HFFc6 (cell line): ENCODE measurements at regions not wholly inside any gene's neighbourhood (a gene's known extent, or its start where the extent isn't known, plus 50 kb on each side); places are given as distances from the start of the nearest gene placed in this dataset.

Experiments used
- DNase-seq: peaks from one replicate; pipeline ENCODE4 v3.0.0-alpha.2; 2018
- H3K27ac Mint-ChIP-seq: 2 replicates; pipeline ENCODE4 v1.8.0; 2020; ENCODE audit warnings: mild to moderate bottlenecking, mixed read lengths
- H3K27me3 Mint-ChIP-seq: 2 replicates; pipeline ENCODE4 v1.8.0; 2021; ENCODE audit warnings: mild to moderate bottlenecking, moderate library complexity, mixed read lengths; ENCODE audit not compliant: insufficient read depth
- H3K36me3 Mint-ChIP-seq: 2 replicates; pipeline ENCODE4 v1.8.0; 2021; ENCODE audit warnings: low read depth, mixed read lengths
- H3K4me1 Mint-ChIP-seq: 2 replicates; pipeline ENCODE4 v1.8.0; 2020; ENCODE audit warnings: low read depth, mixed read lengths
- H3K4me3 Mint-ChIP-seq: 2 replicates; pipeline ENCODE4 v1.8.0; 2020; ENCODE audit warnings: mild to moderate bottlenecking, moderate library complexity, mixed read lengths
- H3K9me3 Mint-ChIP-seq: 2 replicates; pipeline ENCODE4 v1.8.0; 2020; ENCODE audit warnings: mild to moderate bottlenecking, mixed read lengths
- CTCF ChIP-seq: fragments of 200-600 bp; sonication (generic); IDR thresholded peaks from 2 replicates; pipeline ENCODE4 v1.5.0; 2021; ENCODE audit warnings: antibody characterized with exemption, mild to moderate bottlenecking

- no peak for TF ChIP-seq CTCF
- Mint-ChIP-seq H3K4me1 (no peaks in the 10 kb centered on the region), H3K4me3 (no peak overlapping the region), H3K9me3 (peaks cover 19% of the 10 kb centered on the region; the same call in 1 of the 2 replicates), H3K27me3 (no peaks in the 10 kb centered on the region), H3K27ac (no peak overlapping the region), H3K36me3 (no peaks in the 10 kb centered on the region)
- no peak for DNase-seq
Observed at GRCh38 chr11:105553025-105553424, 56.8 kb upstream of the GRIA4 start.

- H3K4me1 Mint-ChIP-seq, result no peaks in the 10 kb centered on the region
- TF ChIP-seq CTCF, result no peak
- no peak for DNase-seq
- no peak overlapping the region for H3K4me3 Mint-ChIP-seq
- peaks cover 26% of the 10 kb centered on the region; the same call in 1 of the 2 replicates for H3K9me3 Mint-ChIP-seq
- H3K27me3 Mint-ChIP-seq, result no peaks in the 10 kb centered on the region
- H3K36me3 Mint-ChIP-seq, result no peaks in the 10 kb centered on the region
- no peak overlapping the region for H3K27ac Mint-ChIP-seq
Observed at GRCh38 chr11:105548359-105548758, 61.5 kb upstream of the GRIA4 start.

GRCh38 chr11:105538588-105538987 lies 71.3 kb upstream of the GRIA4 start:
- no peaks in the 10 kb centered on the region for H3K9me3 Mint-ChIP-seq
- H3K36me3 Mint-ChIP-seq, result no peaks in the 10 kb centered on the region
- TF ChIP-seq CTCF, result no peak
- no peak overlapping the region for H3K4me3 Mint-ChIP-seq
- no peak for DNase-seq
- H3K4me1 Mint-ChIP-seq, result no peaks in the 10 kb centered on the region
- H3K27me3 Mint-ChIP-seq, result no peaks in the 10 kb centered on the region
- H3K27ac Mint-ChIP-seq, result no peak overlapping the region

GRCh38 chr11:105537531-105537930 lies 72.3 kb upstream of the GRIA4 start:
- H3K27me3 Mint-ChIP-seq, result no peaks in the 10 kb centered on the region
- no peak for TF ChIP-seq CTCF

GRCh38 chr11:105524286-105524685 lies 85.6 kb upstream of the GRIA4 start:
- H3K4me3 Mint-ChIP-seq, result no peak overlapping the region
- H3K4me1 Mint-ChIP-seq, result no peaks in the 10 kb centered on the region
- H3K36me3 Mint-ChIP-seq, result no peaks in the 10 kb centered on the region
- H3K9me3 Mint-ChIP-seq, result no peaks in the 10 kb centered on the region
- DNase-seq, result no peak
- H3K27me3 Mint-ChIP-seq, result no peaks in the 10 kb centered on the region
- no peak overlapping the region for H3K27ac Mint-ChIP-seq
- TF ChIP-seq CTCF, result no peak

More at GRCh38 chr11:105537531-105537930, 72.3 kb upstream of the GRIA4 start:
- H3K36me3 Mint-ChIP-seq, result no peaks in the 10 kb centered on the region
- no peak overlapping the region for H3K27ac Mint-ChIP-seq
- no peaks in the 10 kb centered on the region for H3K4me1 Mint-ChIP-seq
- DNase-seq, result no peak
- H3K4me3 Mint-ChIP-seq, result no peak overlapping the region
- H3K9me3 Mint-ChIP-seq, result no peaks in the 10 kb centered on the region
